MG63 (cell line): ENCODE measurements at regions not wholly inside any gene's neighbourhood (a gene's known extent, or its start where the extent isn't known, plus 50 kb on each side); places are given as distances from the start of the nearest gene placed in this dataset.
A peak's percentile ranks its signal among the peaks of the same experiment; 100 is the strongest.

Experiments used
- DNase-seq: peaks from one replicate; pipeline ENCODE4 v3.0.0-alpha.2; 2020
- H3K27me3 ChIP-seq: fragments of 250-450 bp; sonication (Bioruptor Pico); 2 replicates; pipeline ENCODE4 v1.5.1; 2020; ENCODE audit warnings: mild to moderate bottlenecking, moderate library complexity
- H3K36me3 ChIP-seq: fragments of 250-450 bp; sonication (Bioruptor Pico); 2 replicates; pipeline ENCODE4 v1.5.1; 2020; ENCODE audit warnings: mild to moderate bottlenecking, moderate library complexity
- H3K4me3 ChIP-seq: fragments of 250-450 bp; sonication (Bioruptor Pico); 2 replicates; pipeline ENCODE4 v1.5.1; 2020; ENCODE audit warnings: mild to moderate bottlenecking, moderate library complexity
- H3K9me3 ChIP-seq: fragments of 250-450 bp; sonication (Bioruptor Pico); 2 replicates; pipeline ENCODE4 v1.5.1; 2020; ENCODE audit warnings: mild to moderate bottlenecking, moderate library complexity

- Histone ChIP-seq H3K36me3 (no peaks in the 10 kb centered on the region), H3K9me3 (no peaks in the 10 kb centered on the region), H3K4me3 (no peak overlapping the region), H3K27me3 (no peaks in the 10 kb centered on the region)
- peak; percentile 26 for DNase-seq
Measured at GRCh38 chr10:55019439-55019838, 218.4 kb upstream of the PCDH15 start.

- Histone ChIP-seq H3K36me3 (no peaks in the 10 kb centered on the region), H3K27me3 (no peaks in the 10 kb centered on the region), H3K4me3 (no peak overlapping the region), H3K9me3 (no peaks in the 10 kb centered on the region)
- no peak for DNase-seq
Measured at GRCh38 chr10:55013318-55013717, 212.3 kb upstream of the PCDH15 start.

- H3K36me3 ChIP-seq: no peaks in the 10 kb centered on the region
- H3K4me3 ChIP-seq: no peak overlapping the region
- DNase-seq: no peak
Measured at GRCh38 chr10:55002420-55002819, 201.4 kb upstream of the PCDH15 start.

GRCh38 chr10:55001422-55001821 is 200.4 kb upstream of the PCDH15 start:
- Histone ChIP-seq H3K36me3 (no peaks in the 10 kb centered on the region), H3K4me3 (no peak overlapping the region), H3K9me3 (no peaks in the 10 kb centered on the region), H3K27me3 (no peaks in the 10 kb centered on the region)
- no peak for DNase-seq

More at GRCh38 chr10:55002420-55002819, 201.4 kb upstream of the PCDH15 start:
- H3K27me3 ChIP-seq: no peaks in the 10 kb centered on the region
- H3K9me3 ChIP-seq: no peaks in the 10 kb centered on the region

- no peaks in the 10 kb centered on the region for H3K9me3 ChIP-seq
- no peak overlapping the region for H3K4me3 ChIP-seq
- H3K27me3 ChIP-seq: no peaks in the 10 kb centered on the region
- no peak for DNase-seq
- no peaks in the 10 kb centered on the region for H3K36me3 ChIP-seq
Measured at GRCh38 chr10:54993148-54993547, 192.1 kb upstream of the PCDH15 start.

- DNase-seq: no peak
- no peak overlapping the region for H3K4me3 ChIP-seq
- no peaks in the 10 kb centered on the region for H3K27me3 ChIP-seq
- no peaks in the 10 kb centered on the region for H3K9me3 ChIP-seq
- H3K36me3 ChIP-seq: no peaks in the 10 kb centered on the region
Measured at GRCh38 chr10:54985732-54986131, 184.7 kb upstream of the PCDH15 start.

GRCh38 chr10:54983255-54983654 is 182.2 kb upstream of the PCDH15 start:
- DNase-seq: no peak
- no peaks in the 10 kb centered on the region for H3K36me3 ChIP-seq
- H3K4me3 ChIP-seq: no peak overlapping the region
- H3K27me3 ChIP-seq: no peaks in the 10 kb centered on the region
- no peaks in the 10 kb centered on the region for H3K9me3 ChIP-seq

- H3K27me3 ChIP-seq: no peaks in the 10 kb centered on the region
- no peaks in the 10 kb centered on the region for H3K36me3 ChIP-seq
- H3K4me3 ChIP-seq: no peak overlapping the region
- DNase-seq: no peak
- no peaks in the 10 kb centered on the region for H3K9me3 ChIP-seq
Measured at GRCh38 chr10:54962134-54962900, 161.3 kb upstream of the PCDH15 start.

- Histone ChIP-seq H3K9me3 (no peaks in the 10 kb centered on the region), H3K4me3 (no peak overlapping the region), H3K27me3 (no peaks in the 10 kb centered on the region), H3K36me3 (no peaks in the 10 kb centered on the region)
- no peak for DNase-seq
Measured at GRCh38 chr10:54961040-54961439, 160.0 kb upstream of the PCDH15 start.

- H3K36me3 ChIP-seq: no peaks in the 10 kb centered on the region
- H3K9me3 ChIP-seq: no peaks in the 10 kb centered on the region
- H3K4me3 ChIP-seq: no peak overlapping the region
- no peak for DNase-seq
- no peaks in the 10 kb centered on the region; the same call in 1 of the 2 replicates for H3K27me3 ChIP-seq
Measured at GRCh38 chr10:54958844-54959243, 157.8 kb upstream of the PCDH15 start.

GRCh38 chr10:54947605-54948004 is 146.6 kb upstream of the PCDH15 start:
- Histone ChIP-seq H3K9me3 (no peaks in the 10 kb centered on the region), H3K4me3 (no peak overlapping the region), H3K27me3 (no peaks in the 10 kb centered on the region), H3K36me3 (no peaks in the 10 kb centered on the region)
- DNase-seq: no peak

GRCh38 chr10:54940418-54940817 is 139.4 kb upstream of the PCDH15 start:
- no peak for DNase-seq
- no peak overlapping the region for H3K4me3 ChIP-seq
- no peaks in the 10 kb centered on the region for H3K9me3 ChIP-seq
- H3K27me3 ChIP-seq: no peaks in the 10 kb centered on the region
- H3K36me3 ChIP-seq: no peaks in the 10 kb centered on the region

- no peak for DNase-seq
- H3K9me3 ChIP-seq: no peaks in the 10 kb centered on the region; the same call in 1 of the 2 replicates
- H3K27me3 ChIP-seq: no peaks in the 10 kb centered on the region
- no peaks in the 10 kb centered on the region for H3K36me3 ChIP-seq
- no peak overlapping the region for H3K4me3 ChIP-seq
Measured at GRCh38 chr10:54914049-54914448, 113.0 kb upstream of the PCDH15 start.

- DNase-seq: no peak
- Histone ChIP-seq H3K27me3 (no peaks in the 10 kb centered on the region), H3K4me3 (no peak overlapping the region), H3K9me3 (no peaks in the 10 kb centered on the region; the same call in 1 of the 2 replicates), H3K36me3 (no peaks in the 10 kb centered on the region)
Measured at GRCh38 chr10:54909165-54909564, 108.1 kb upstream of the PCDH15 start.

GRCh38 chr10:54908019-54908418 is 107.0 kb upstream of the PCDH15 start:
- no peak for DNase-seq
- H3K4me3 ChIP-seq: no peak overlapping the region
- H3K9me3 ChIP-seq: no peaks in the 10 kb centered on the region; the same call in 1 of the 2 replicates
- no peaks in the 10 kb centered on the region for H3K36me3 ChIP-seq
- no peaks in the 10 kb centered on the region for H3K27me3 ChIP-seq

GRCh38 chr10:54906940-54907339 is 105.9 kb upstream of the PCDH15 start:
- Histone ChIP-seq H3K36me3 (no peaks in the 10 kb centered on the region), H3K9me3 (no peaks in the 10 kb centered on the region; the same call in 1 of the 2 replicates), H3K27me3 (no peaks in the 10 kb centered on the region), H3K4me3 (no peak overlapping the region)
- no peak for DNase-seq

- no peak for DNase-seq
- Histone ChIP-seq H3K27me3 (no peaks in the 10 kb centered on the region), H3K4me3 (no peak overlapping the region), H3K36me3 (no peaks in the 10 kb centered on the region), H3K9me3 (no peaks in the 10 kb centered on the region)
Measured at GRCh38 chr10:54905578-54906192, 104.7 kb upstream of the PCDH15 start.

- DNase-seq: no peak
- Histone ChIP-seq H3K36me3 (no peaks in the 10 kb centered on the region), H3K4me3 (no peak overlapping the region), H3K27me3 (no peaks in the 10 kb centered on the region; the same call in 1 of the 2 replicates), H3K9me3 (no peaks in the 10 kb centered on the region)
Measured at GRCh38 chr10:54904833-54905232, 103.8 kb upstream of the PCDH15 start.
